Subcutaneous abdominal adipose tissue (tissue), 5 donors: ENCODE measurements at regions not wholly inside any gene's neighbourhood (a gene's known extent, or its start where the extent isn't known, plus 50 kb on each side); places are given as distances from the start of the nearest gene placed in this dataset.

ENCODE experiments used
- H3K27ac ChIP-seq: one replicate; pipeline ENCODE4 v1.7.0; 2013; ENCODE audit warnings: low read depth, mild to moderate bottlenecking, inconsistent platforms, low read length, moderate library complexity
- H3K27me3 ChIP-seq, 5 donors: one replicate each; pipeline ENCODE4 v1.7.0; 2013; ENCODE audit warnings: low read length in 5 of 5, inconsistent platforms in 1 of 5; ENCODE audit not compliant: control insufficient read depth in 5 of 5, insufficient read depth in 4 of 5
- H3K36me3 ChIP-seq, 5 donors: one replicate each; pipeline ENCODE4 v1.7.0; 2013; ENCODE audit warnings: low read length in 5 of 5; ENCODE audit not compliant: control insufficient read depth in 5 of 5, insufficient read depth in 5 of 5
- H3K4me1 ChIP-seq, 5 donors: one replicate each; pipeline ENCODE4 v1.7.0; 2013; ENCODE audit warnings: low read length in 5 of 5, mild to moderate bottlenecking in 3 of 5, moderate library complexity in 1 of 5; ENCODE audit not compliant: control insufficient read depth in 5 of 5, insufficient read depth in 5 of 5
- H3K4me3 ChIP-seq, 5 donors: one replicate each; pipeline ENCODE4 v1.7.0; 2013; ENCODE audit warnings: low read length in 5 of 5, low read depth in 1 of 5
- H3K9ac ChIP-seq, 5 donors: one replicate each; pipeline ENCODE4 v1.7.0; 2013; ENCODE audit warnings: low read length in 5 of 5, mild to moderate bottlenecking in 4 of 5, moderate library complexity in 3 of 5
- H3K9me3 ChIP-seq, 5 donors: one replicate each; pipeline ENCODE4 v1.7.0; 2013; ENCODE audit warnings: low read length in 5 of 5; ENCODE audit not compliant: control insufficient read depth in 5 of 5
- donor health status: healthy.
- donor health status: healthy.
- donor health status: healthy.
- donor health status: healthy.
- donor health status: healthy.

DNA sequence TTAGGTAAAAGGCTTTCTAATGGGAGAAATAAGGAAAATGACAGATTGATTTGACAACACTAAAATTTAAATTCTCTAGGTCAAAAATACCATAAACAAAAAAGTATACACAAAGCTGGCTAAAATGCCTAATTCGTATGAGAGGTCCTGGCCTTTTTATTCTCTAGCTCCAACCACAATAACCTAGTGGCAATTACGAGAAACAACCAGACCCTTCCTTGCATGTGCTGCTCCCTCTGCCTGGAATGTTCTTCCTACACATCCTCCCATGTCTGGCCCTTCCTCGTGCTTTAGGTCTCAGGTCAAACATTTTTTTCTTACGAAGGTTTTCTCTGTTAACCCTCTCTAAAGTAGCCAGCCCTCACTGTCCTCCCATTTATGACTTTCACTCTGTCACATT lies 176.4 kb upstream of the PLPPR1 start:
- Histone ChIP-seq H3K27ac (no peak overlapping the region), H3K9me3 (no peaks in the 10 kb centered on the region), H3K27me3 (no peaks in the 10 kb centered on the region)

DNA sequence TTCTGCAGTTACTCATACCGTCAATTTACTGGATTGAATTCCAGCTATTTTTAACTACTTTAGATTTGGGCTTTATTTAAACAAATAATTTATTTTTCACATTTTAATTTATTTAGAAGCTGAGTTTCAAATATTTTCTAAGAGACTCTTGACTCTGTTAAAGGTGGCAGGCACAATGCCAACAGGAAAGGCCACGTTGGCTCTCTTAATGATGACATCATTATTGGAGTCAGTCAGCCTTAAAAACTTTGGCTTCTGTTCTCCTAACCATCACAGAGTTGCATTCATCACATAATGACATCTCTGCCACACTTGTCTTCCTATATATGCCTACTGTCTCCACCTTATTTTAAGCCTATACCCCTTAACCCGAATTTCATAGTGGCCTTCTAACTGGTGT lies 172.3 kb upstream of the PLPPR1 start:
- no peaks in the 10 kb centered on the region for H3K27me3 ChIP-seq
- no peaks in the 10 kb centered on the region for H3K36me3 ChIP-seq
- peaks cover 0 to 6% (median 3%) of the 10 kb centered on the region in 5 donors for H3K9me3 ChIP-seq
- no peak overlapping the region for H3K9ac ChIP-seq
- no peak overlapping the region for H3K4me3 ChIP-seq
- H3K27ac ChIP-seq: no peak overlapping the region
- peaks cover 0 to 4% (median 0%) of the 10 kb centered on the region in 5 donors for H3K4me1 ChIP-seq

More for the DNA sequence above, 176.4 kb upstream of the PLPPR1 start:
- H3K4me3 ChIP-seq: no peak overlapping the region
- no peak overlapping the region for H3K9ac ChIP-seq
- peaks cover 0 to 4% (median 0%) of the 10 kb centered on the region in 5 donors for H3K4me1 ChIP-seq
- H3K36me3 ChIP-seq: no peaks in the 10 kb centered on the region

- Histone ChIP-seq H3K4me3 (no peak overlapping the region), H3K36me3 (no peaks in the 10 kb centered on the region), H3K4me1 (no peaks in the 10 kb centered on the region), H3K27me3 (no peaks in the 10 kb centered on the region), H3K9me3 (peaks cover 0 to 7% (median 6%) of the 10 kb centered on the region in 5 donors), H3K9ac (no peak overlapping the region), H3K27ac (no peak overlapping the region)
These were observed 163.4 kb upstream of the PLPPR1 start for GRCh38 chr9:100865111-100865510.

GRCh38 chr9:100865648-100866047 lies 162.9 kb upstream of the PLPPR1 start:
- Histone ChIP-seq H3K9me3 (peaks cover 0 to 7% (median 3%) of the 10 kb centered on the region in 5 donors), H3K27me3 (no peaks in the 10 kb centered on the region), H3K4me1 (no peaks in the 10 kb centered on the region), H3K27ac (no peak overlapping the region), H3K9ac (no peak overlapping the region), H3K4me3 (no peak overlapping the region), H3K36me3 (no peaks in the 10 kb centered on the region)

DNA sequence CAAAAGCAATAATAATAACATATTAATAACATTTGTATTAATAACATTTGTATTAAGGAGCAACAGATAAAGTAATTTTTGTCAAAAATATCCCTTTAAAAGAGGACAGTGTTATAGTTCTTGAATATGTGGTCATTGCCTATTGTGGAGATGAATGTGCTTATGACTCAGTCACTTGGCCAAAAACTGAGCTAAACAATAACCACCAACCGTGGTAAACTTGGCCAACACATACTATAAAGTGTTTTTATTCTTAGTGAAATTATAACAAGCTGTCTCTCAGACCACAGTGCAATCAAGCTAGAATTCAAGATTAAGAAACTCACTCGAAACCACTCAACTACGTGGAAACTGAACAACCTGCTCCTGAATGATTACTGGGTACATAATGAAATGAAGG lies 159.2 kb upstream of the PLPPR1 start:
- no peaks in the 10 kb centered on the region for H3K4me1 ChIP-seq
- H3K27me3 ChIP-seq: no peaks in the 10 kb centered on the region
- no peaks in the 10 kb centered on the region for H3K36me3 ChIP-seq
- no peak overlapping the region for H3K27ac ChIP-seq
- peaks cover 0 to 6% (median 2%) of the 10 kb centered on the region in 5 donors for H3K9me3 ChIP-seq
- H3K4me3 ChIP-seq: no peak overlapping the region
- no peak overlapping the region for H3K9ac ChIP-seq

- no peak overlapping the region for H3K4me3 ChIP-seq
- H3K9me3 ChIP-seq: no peaks in the 10 kb centered on the region
- H3K9ac ChIP-seq: no peak overlapping the region
- no peaks in the 10 kb centered on the region for H3K36me3 ChIP-seq
- peak overlapping the region; percentile 60 for H3K27ac ChIP-seq
- H3K27me3 ChIP-seq: no peaks in the 10 kb centered on the region
- peaks cover 0 to 27% (median 5%) of the 10 kb centered on the region in 5 donors for H3K4me1 ChIP-seq
These were observed 148.6 kb upstream of the PLPPR1 start for GRCh38 chr9:100879884-100880283.

- H3K9ac ChIP-seq: no peak overlapping the region
- H3K36me3 ChIP-seq: no peaks in the 10 kb centered on the region
- no peaks in the 10 kb centered on the region for H3K9me3 ChIP-seq
- peaks cover 0 to 27% (median 5%) of the 10 kb centered on the region in 5 donors for H3K4me1 ChIP-seq
- peak overlapping the region; percentile 60 for H3K27ac ChIP-seq
- H3K4me3 ChIP-seq: no peak overlapping the region
- H3K27me3 ChIP-seq: no peaks in the 10 kb centered on the region
These were observed 148.2 kb upstream of the PLPPR1 start for GRCh38 chr9:100880284-100880683.

GRCh38 chr9:100884518-100884917 lies 144.0 kb upstream of the PLPPR1 start:
- no peak overlapping the region for H3K9ac ChIP-seq

GRCh38 chr9:100890321-100890720 lies 138.2 kb upstream of the PLPPR1 start:
- Histone ChIP-seq H3K9ac (no peak overlapping the region), H3K4me3 (no peak overlapping the region), H3K9me3 (no peaks in the 10 kb centered on the region), H3K27ac (no peak overlapping the region), H3K4me1 (no peaks in the 10 kb centered on the region), H3K27me3 (no peaks in the 10 kb centered on the region), H3K36me3 (no peaks in the 10 kb centered on the region)

More at GRCh38 chr9:100884518-100884917, 144.0 kb upstream of the PLPPR1 start:
- Histone ChIP-seq H3K27me3 (no peaks in the 10 kb centered on the region), H3K4me1 (peaks cover 0 to 25% (median 5%) of the 10 kb centered on the region in 5 donors), H3K27ac (no peak overlapping the region), H3K4me3 (no peak overlapping the region), H3K36me3 (no peaks in the 10 kb centered on the region), H3K9me3 (no peaks in the 10 kb centered on the region)

GRCh38 chr9:100911273-100911672 lies 117.3 kb upstream of the PLPPR1 start:
- Histone ChIP-seq H3K27ac (no peak overlapping the region), H3K27me3 (no peaks in the 10 kb centered on the region), H3K9ac (no peak overlapping the region), H3K9me3 (no peaks in the 10 kb centered on the region), H3K4me1 (no peaks in the 10 kb centered on the region), H3K36me3 (no peaks in the 10 kb centered on the region), H3K4me3 (no peak overlapping the region)

DNA sequence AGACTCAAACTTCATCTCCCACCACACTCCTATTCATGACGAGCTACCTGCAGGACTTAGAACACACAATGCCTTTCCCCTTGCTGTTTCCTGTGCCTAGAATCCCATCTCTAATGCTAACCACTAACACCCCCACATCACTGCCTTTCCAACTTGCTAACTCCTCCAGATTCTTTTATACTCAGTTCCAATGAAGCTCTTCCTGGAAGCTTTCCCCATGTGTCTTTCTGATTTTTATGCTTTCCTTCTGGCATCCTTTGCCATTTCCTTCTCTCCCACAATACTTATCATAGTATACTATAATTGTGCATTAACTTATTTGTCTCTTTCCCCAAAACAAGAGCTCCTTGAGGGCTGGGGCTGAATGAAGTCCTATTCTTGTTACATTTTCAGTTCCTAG lies 115.3 kb upstream of the PLPPR1 start:
- no peaks in the 10 kb centered on the region for H3K9me3 ChIP-seq
- no peaks in the 10 kb centered on the region for H3K36me3 ChIP-seq
- H3K9ac ChIP-seq: no peak overlapping the region
- no peaks in the 10 kb centered on the region for H3K4me1 ChIP-seq
- H3K27me3 ChIP-seq: no peaks in the 10 kb centered on the region
- H3K4me3 ChIP-seq: no peak overlapping the region
- no peak overlapping the region for H3K27ac ChIP-seq
